Activated CD4-positive, CD25-positive, alpha-beta regulatory T cell treated with anti-CD3 and anti-CD28 coated beads, Interleukin-2, amount 50 U/mL, for 72 hours (primary cell): ENCODE measurements at regions not wholly inside any gene's neighbourhood (a gene's known extent, or its start where the extent isn't known, plus 50 kb on each side); places are given as distances from the start of the nearest gene placed in this dataset.

Experiments used
- DNase-seq: peaks from one replicate; pipeline ENCODE4 v3.0.0; 2021

GRCh38 chr12:58202933-58203718 lies 261.8 kb downstream of the ATP23 start:
- no peak for DNase-seq

GRCh38 chr12:58204071-58204470 lies 262.7 kb downstream of the ATP23 start:
- no peak for DNase-seq

GRCh38 chr12:58206876-58207275 lies 265.5 kb downstream of the ATP23 start:
- no peak for DNase-seq

- no peak for DNase-seq
These were observed 269.8 kb downstream of the ATP23 start for GRCh38 chr12:58211211-58211610.

- no peak for DNase-seq
These were observed 275.8 kb downstream of the ATP23 start for GRCh38 chr12:58217130-58217529.

GRCh38 chr12:58224536-58225105 lies 283.3 kb downstream of the ATP23 start:
- DNase-seq = no peak

- DNase-seq = no peak
These were observed 284.0 kb downstream of the ATP23 start for GRCh38 chr12:58225203-58225877.

- no peak for DNase-seq
These were observed 292.5 kb downstream of the ATP23 start for GRCh38 chr12:58233886-58234285.

GRCh38 chr12:58238411-58238810 lies 297.0 kb downstream of the ATP23 start:
- no peak for DNase-seq

- DNase-seq = no peak
These were observed 299.7 kb downstream of the ATP23 start for GRCh38 chr12:58241099-58241498.

- no peak for DNase-seq
These were observed 301.6 kb downstream of the ATP23 start for GRCh38 chr12:58242796-58243630.

GRCh38 chr12:58247633-58248032 lies 306.3 kb downstream of the ATP23 start:
- no peak for DNase-seq

GRCh38 chr12:58248599-58248998 lies 307.2 kb downstream of the ATP23 start:
- no peak for DNase-seq

- no peak for DNase-seq
These were observed 308.2 kb downstream of the ATP23 start for GRCh38 chr12:58249610-58250009.

- no peak for DNase-seq
These were observed 308.7 kb downstream of the ATP23 start for GRCh38 chr12:58250077-58250476.

- DNase-seq = no peak
These were observed 311.5 kb downstream of the ATP23 start for GRCh38 chr12:58252914-58253313.

GRCh38 chr12:58253663-58254062 lies 312.3 kb downstream of the ATP23 start:
- no peak for DNase-seq

GRCh38 chr12:58254463-58255100 lies 313.2 kb downstream of the ATP23 start:
- DNase-seq = no peak

GRCh38 chr12:58262796-58263195 lies 321.4 kb downstream of the ATP23 start:
- no peak for DNase-seq

- no peak for DNase-seq
These were observed 322.4 kb downstream of the ATP23 start for GRCh38 chr12:58263816-58264215.

- DNase-seq = no peak
These were observed 326.7 kb downstream of the ATP23 start for GRCh38 chr12:58268069-58268468.

- no peak for DNase-seq
These were observed 328.1 kb downstream of the ATP23 start for GRCh38 chr12:58269476-58269875.
